ENCODE measurements at regions not wholly inside any gene's neighbourhood (a gene's known extent, or its start where the extent isn't known, plus 50 kb on each side); places are given as distances from the start of the nearest gene placed in this dataset.

- no peak for TF ChIP-seq POLR2A (IDR thresholded peaks at IDR 0.05; ENCODE audit: low read depth, low read length)
- TF ChIP-seq TAF1 (IDR thresholded peaks at IDR 0.05; ENCODE audit: borderline replicate concordance, low read depth, low read length): no peak
Observed at GRCh38 chr5:173452119-173452905, 124.1 kb upstream of the STC2 start.
